GM21786 (cell line): ENCODE measurements at regions not wholly inside any gene's neighbourhood (a gene's known extent, or its start where the extent isn't known, plus 50 kb on each side); places are given as distances from the start of the nearest gene placed in this dataset.

ENCODE experiments used
- ATAC-seq: cut with Tn5 transposase; IDR thresholded peaks from one replicate; pipeline ENCODE4 v1.9.1; 2021; ENCODE audit not compliant: unreplicated experiment

GRCh38 chr7:25828468-25828867, 323.5 kb upstream of the NFE2L3 start:
- no peak for ATAC-seq

- no peak for ATAC-seq
Observed at GRCh38 chr7:25829663-25830062, 322.3 kb upstream of the NFE2L3 start.

GRCh38 chr7:25830215-25830614, 321.8 kb upstream of the NFE2L3 start:
- ATAC-seq = no peak

- ATAC-seq = no peak
Observed at GRCh38 chr7:25831062-25831691, 320.8 kb upstream of the NFE2L3 start.

DNA sequence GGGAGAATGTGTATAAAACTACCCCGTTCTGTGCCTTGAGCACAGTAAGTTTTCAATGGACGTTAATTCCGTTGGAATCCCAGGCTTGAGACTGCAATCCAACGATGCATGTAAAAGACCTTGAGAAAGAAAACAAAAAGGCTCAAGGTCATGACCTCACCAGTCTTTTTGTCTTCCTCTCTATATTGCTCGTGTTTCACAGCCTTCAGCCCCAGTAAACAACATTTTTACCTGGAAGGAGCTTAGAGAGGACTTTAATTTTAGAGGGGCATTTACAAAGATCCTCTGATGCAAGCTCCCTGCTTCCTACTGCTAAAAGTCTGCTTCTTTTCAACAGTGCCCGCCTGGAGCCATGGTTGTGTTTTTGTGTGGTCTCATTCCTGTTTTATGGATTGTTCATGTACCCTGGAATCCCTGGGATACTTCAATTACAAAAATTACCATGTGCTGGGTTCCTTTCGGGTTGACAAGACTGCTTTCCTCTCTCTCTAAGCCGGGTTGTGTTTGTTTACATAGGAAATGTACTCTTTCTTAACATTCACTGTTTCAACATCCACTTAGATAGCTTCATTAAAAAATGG, 320.1 kb upstream of the NFE2L3 start:
- no peak for ATAC-seq

DNA sequence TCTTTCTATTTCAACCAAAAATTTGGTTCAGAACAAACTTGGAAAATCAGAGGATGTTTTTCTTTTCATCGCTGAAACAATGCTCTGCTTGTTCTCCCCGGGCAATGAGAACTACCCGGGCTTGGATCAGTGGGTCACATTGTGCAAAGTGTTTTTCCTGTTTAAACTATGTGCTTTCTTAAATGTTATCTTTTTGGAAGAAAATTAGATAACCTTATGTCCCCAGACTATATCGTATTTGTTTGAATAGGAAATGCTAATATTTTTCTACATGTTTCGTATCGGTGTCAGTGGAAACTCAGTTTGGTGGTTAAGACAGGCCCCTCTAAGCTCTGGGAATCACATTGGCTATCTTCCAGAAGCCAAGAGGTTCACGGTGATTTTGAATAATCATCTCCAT, 319.5 kb upstream of the NFE2L3 start:
- no peak for ATAC-seq

DNA sequence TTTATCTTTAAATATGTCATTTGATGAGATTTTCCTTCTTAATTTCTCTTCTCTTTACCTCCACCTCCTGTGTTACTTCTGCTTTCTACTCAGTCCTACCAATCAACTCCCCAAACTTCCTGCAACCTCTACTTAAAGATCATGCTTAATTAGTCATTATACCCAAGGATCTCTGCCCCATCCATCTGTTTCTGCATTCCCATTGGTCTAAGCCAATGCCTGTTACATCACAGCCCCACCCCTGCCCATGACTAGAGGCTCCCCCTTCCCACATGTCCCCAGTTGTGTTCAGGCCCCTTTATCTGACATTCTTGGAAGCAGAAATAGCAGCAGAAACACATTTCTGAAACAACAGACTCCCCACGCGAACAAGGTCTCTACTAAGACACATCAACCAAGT, 319.1 kb upstream of the NFE2L3 start:
- ATAC-seq = no peak

DNA sequence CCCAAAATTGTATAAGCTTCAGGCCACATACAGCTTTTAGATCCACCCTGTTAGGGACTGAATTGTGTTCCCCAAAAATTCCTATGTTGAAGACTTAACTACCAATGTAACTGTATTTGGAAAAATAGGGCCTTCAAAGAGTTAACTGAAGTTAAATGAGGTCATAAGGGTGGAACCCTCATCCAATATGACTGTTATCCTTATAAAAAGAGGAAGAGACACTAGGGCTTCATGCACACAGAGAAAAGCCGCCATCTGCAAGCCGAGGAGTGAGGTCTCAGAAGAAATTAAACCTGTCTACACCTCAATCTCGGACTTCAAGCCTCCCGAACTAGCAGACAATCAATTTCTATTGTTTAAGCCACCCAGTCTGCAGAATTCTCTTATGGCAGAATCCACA, 317.9 kb upstream of the NFE2L3 start:
- ATAC-seq = no peak

- no peak for ATAC-seq
Observed at GRCh38 chr7:25835197-25835596, 316.8 kb upstream of the NFE2L3 start.

- ATAC-seq = no peak
Observed at GRCh38 chr7:25839084-25839769, 312.8 kb upstream of the NFE2L3 start.

DNA sequence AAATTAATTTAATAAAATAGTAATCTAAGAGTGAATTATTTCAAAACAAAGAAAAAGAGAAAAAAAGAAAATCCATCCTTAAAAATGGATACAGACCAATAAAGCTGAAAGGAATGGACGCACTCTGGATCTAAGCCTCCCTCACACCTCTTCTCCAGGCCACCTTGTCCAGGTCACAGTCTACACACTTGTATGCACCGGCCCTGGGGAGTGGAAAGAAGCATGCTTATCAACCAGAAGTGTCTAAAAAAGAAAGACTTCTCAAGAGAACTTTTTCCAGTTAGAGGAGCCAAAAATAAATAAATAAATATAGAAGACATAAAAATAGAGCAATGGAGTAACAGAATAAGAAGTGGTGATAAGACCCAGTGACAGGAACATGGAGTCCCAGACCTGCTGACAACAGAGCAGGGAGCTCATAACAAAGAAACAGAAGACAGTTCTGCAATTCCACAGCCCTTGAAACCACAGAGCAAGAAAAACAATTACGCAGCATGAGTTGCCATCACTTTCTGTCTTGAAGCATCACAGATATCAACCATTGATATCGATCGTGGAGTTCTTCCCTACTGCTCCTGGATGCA, 311.7 kb upstream of the NFE2L3 start:
- no peak for ATAC-seq

- ATAC-seq = no peak
Observed at GRCh38 chr7:25841575-25841974, 310.4 kb upstream of the NFE2L3 start.

GRCh38 chr7:25842201-25842733, 309.7 kb upstream of the NFE2L3 start:
- ATAC-seq = no peak

GRCh38 chr7:25843467-25843866, 308.5 kb upstream of the NFE2L3 start:
- no peak for ATAC-seq

- no peak for ATAC-seq
Observed at GRCh38 chr7:25844102-25844870, 307.7 kb upstream of the NFE2L3 start.

- ATAC-seq = no peak
Observed at GRCh38 chr7:25845464-25845863, 306.5 kb upstream of the NFE2L3 start.

- no peak for ATAC-seq
Observed at GRCh38 chr7:25846722-25847121, 305.3 kb upstream of the NFE2L3 start.

GRCh38 chr7:25847336-25848070, 304.5 kb upstream of the NFE2L3 start:
- ATAC-seq = no peak

DNA sequence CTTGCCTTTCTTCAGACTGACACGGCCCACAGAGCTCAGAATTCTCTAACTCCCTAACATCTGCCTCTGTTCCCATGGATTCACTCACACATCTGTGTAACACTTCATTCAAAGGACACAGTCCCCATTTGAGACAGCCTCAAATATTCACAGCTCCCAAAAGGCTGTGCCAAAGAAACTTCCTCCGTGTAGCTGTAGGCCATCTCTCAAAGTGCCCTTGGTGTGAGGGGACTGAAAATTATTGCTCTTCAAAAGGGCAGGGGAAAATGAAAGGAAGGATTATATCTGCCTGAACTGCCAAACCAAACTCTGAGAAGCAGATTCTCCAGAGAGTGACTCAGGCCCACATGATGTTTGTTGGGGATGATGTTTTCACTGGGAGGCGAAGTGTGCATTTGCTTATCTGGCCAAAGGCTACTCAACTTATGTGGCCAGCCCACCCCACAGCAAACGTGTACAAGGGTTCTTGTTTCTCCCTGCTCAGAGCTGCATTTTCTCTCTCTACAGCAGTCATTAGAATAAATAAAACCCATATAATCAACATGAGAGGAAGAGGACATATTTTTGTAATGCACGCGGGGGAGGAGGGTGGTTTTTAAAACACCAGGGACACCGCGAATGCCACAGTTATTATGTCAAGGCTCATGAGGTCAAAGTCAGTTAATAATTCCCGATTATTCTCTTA, 302.4 kb upstream of the NFE2L3 start:
- no peak for ATAC-seq

DNA sequence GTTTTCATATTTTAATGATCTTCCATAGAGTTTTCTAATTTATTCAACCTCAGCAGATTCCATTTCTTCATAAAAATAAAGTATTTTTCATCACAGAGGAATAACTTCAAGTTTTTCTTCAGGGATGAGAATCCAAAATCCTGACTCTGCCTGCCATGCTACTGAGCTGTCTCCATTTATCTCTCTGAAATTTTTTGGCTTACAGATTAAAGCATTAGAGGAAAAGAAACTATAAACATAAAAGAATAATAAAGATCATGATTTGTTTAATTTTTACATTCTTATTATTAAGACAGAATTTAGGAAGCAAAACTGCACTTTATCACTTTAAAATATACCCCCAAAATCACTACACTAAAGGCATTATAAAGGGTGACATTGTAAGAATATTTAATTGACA, 301.8 kb upstream of the NFE2L3 start:
- no peak for ATAC-seq
